ENCODE measurements at regions not wholly inside any gene's neighbourhood (a gene's known extent, or its start where the extent isn't known, plus 50 kb on each side); places are given as distances from the start of the nearest gene placed in this dataset.

DNA sequence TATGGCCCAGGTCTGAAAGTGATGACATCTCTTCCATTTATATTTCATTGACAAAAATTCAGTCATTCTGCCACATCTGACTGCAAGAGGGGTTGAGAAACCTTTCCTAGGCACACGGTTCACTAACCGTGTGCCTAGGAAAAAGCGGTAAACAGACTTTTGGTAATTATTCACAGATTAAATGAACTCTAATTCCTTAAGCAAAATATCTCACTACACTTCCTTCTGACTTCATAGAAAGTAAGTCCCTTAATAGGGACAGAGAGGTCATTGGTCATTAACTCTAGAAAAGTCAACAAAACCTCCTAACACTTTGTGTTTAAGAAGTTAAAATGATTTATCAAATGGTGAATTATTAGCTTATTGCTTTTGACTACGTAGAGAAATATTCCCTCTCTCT, 205.1 kb downstream of the PDHA2 start:
- Histone ChIP-seq H3F3A (ENCODE audit: low read depth) (no peaks in the 10 kb centered on the region), H3K9me2 (replicated peaks; ENCODE audit: low read depth, low read length) (no peaks in the 10 kb centered on the region), H3K9ac (ENCODE audit: low read depth, low read length, poor library complexity, severe bottlenecking) (no peak overlapping the region), H3K9me3 (ENCODE audit: insufficient read depth, low read depth, low read length) (no peaks in the 10 kb centered on the region), H4K20me1 (ENCODE audit: insufficient read depth, low read length, poor library complexity, severe bottlenecking) (no peaks in the 10 kb centered on the region), H3K4me2 (ENCODE audit: low read depth, low read length, poor library complexity, severe bottlenecking) (no peak overlapping the region), H3K27me3 (ENCODE audit: insufficient read depth, low read length, poor library complexity, severe bottlenecking) (no peaks in the 10 kb centered on the region), H3K79me2 (ENCODE audit: insufficient read depth, low read length) (no peaks in the 10 kb centered on the region), H3K4me1 (ENCODE audit: insufficient read depth, low read length, poor library complexity, severe bottlenecking) (no peaks in the 10 kb centered on the region), H2AFZ (ENCODE audit: low read length) (no peak overlapping the region), H3K36me3 (ENCODE audit: insufficient read depth, low read length) (no peaks in the 10 kb centered on the region), H3K4me3 (ENCODE audit: low read length, poor library complexity, severe bottlenecking) (no peak overlapping the region)
- TF ChIP-seq CTCF (conservative IDR thresholded peaks at IDR 0.05; ENCODE audit: low read length) = no peak
- no peak for TF ChIP-seq EZH2phosphoT487 (IDR thresholded peaks at IDR 0.05; ENCODE audit: borderline replicate concordance)

DNA sequence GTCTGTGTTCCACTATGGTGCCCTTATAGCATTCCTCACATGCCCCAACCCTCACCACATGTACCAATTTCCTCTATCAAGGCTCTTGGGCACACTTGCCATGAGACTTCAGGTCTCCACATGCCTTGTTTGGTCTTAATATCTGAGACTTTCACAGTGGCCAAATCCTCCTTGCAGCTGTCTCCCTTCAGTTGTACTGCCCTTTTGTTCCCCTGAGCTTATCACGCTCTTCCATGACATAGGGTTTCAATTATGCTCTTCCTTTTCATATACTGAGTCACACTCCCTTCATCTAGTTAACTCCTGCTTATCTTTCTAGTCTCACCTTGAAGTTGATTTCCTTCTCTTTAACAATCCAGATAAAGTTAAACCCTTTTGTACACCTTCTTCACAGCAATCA, 212.9 kb downstream of the PDHA2 start:
- H3K4me2 ChIP-seq (ENCODE audit: low read depth, low read length, poor library complexity, severe bottlenecking) = no peak overlapping the region
- H3K4me3 ChIP-seq (ENCODE audit: low read length, poor library complexity, severe bottlenecking) = no peak overlapping the region
- TF ChIP-seq EZH2phosphoT487 (IDR thresholded peaks at IDR 0.05; ENCODE audit: borderline replicate concordance) = no peak
- TF ChIP-seq CTCF (conservative IDR thresholded peaks at IDR 0.05; ENCODE audit: low read length) = no peak
- no peaks in the 10 kb centered on the region for H3K79me2 ChIP-seq (ENCODE audit: insufficient read depth, low read length)
- H3K9me2 ChIP-seq (replicated peaks; ENCODE audit: low read depth, low read length) = no peaks in the 10 kb centered on the region
- no peaks in the 10 kb centered on the region for H3F3A ChIP-seq (ENCODE audit: low read depth)
- H3K36me3 ChIP-seq (ENCODE audit: insufficient read depth, low read length) = no peaks in the 10 kb centered on the region
- H4K20me1 ChIP-seq (ENCODE audit: insufficient read depth, low read length, poor library complexity, severe bottlenecking) = no peaks in the 10 kb centered on the region
- no peak overlapping the region for H2AFZ ChIP-seq (ENCODE audit: low read length)
- H3K4me1 ChIP-seq (ENCODE audit: insufficient read depth, low read length, poor library complexity, severe bottlenecking) = peaks cover 8% of the 10 kb centered on the region
- no peaks in the 10 kb centered on the region for H3K27me3 ChIP-seq (ENCODE audit: insufficient read depth, low read length, poor library complexity, severe bottlenecking)
- H3K9me3 ChIP-seq (ENCODE audit: insufficient read depth, low read depth, low read length) = no peaks in the 10 kb centered on the region
- H3K9ac ChIP-seq (ENCODE audit: low read depth, low read length, poor library complexity, severe bottlenecking) = no peak overlapping the region

DNA sequence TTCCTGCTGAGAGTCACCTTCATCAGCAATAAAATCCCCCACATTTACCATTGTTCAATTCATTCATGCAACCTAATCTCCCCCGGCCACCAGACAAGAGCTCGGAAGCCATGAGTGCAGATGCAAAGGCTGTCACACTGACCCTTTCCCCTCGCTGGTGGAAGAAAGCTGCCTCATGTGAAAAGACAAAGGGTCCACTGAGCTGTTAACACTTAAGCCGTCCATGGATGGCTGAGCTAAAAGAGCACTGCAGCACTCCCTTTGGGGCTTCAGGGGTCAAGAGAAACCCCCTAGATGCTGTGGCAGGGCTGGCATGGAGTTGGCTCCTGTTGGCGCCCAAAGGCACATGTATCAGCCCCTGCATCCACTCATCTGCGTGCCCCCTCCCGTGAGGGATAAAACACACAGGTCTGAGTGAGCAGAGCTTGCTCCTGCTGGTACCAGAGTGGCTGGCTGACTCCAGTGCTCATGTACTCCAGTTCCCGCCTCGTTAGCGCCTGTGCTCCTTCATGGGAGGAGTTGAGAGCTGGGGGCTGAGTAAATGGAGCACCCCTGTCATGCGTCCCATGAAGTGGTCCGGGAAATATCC, 216.5 kb downstream of the PDHA2 start:
- Histone ChIP-seq H3K36me3 (ENCODE audit: insufficient read depth, low read length) (no peaks in the 10 kb centered on the region), H4K20me1 (ENCODE audit: insufficient read depth, low read length, poor library complexity, severe bottlenecking) (no peaks in the 10 kb centered on the region), H3F3A (ENCODE audit: low read depth) (no peaks in the 10 kb centered on the region), H3K79me2 (ENCODE audit: insufficient read depth, low read length) (no peaks in the 10 kb centered on the region), H3K4me1 (ENCODE audit: insufficient read depth, low read length, poor library complexity, severe bottlenecking) (peaks cover 8% of the 10 kb centered on the region), H3K9ac (ENCODE audit: low read depth, low read length, poor library complexity, severe bottlenecking) (no peak overlapping the region), H3K4me2 (ENCODE audit: low read depth, low read length, poor library complexity, severe bottlenecking) (no peak overlapping the region), H3K9me3 (ENCODE audit: insufficient read depth, low read depth, low read length) (no peaks in the 10 kb centered on the region), H2AFZ (ENCODE audit: low read length) (no peak overlapping the region), H3K9me2 (replicated peaks; ENCODE audit: low read depth, low read length) (no peaks in the 10 kb centered on the region), H3K4me3 (ENCODE audit: low read length, poor library complexity, severe bottlenecking) (no peak overlapping the region), H3K27me3 (ENCODE audit: insufficient read depth, low read length, poor library complexity, severe bottlenecking) (no peaks in the 10 kb centered on the region)
- TF ChIP-seq CTCF (conservative IDR thresholded peaks at IDR 0.05; ENCODE audit: low read length) (no peak), EZH2phosphoT487 (IDR thresholded peaks at IDR 0.05; ENCODE audit: borderline replicate concordance) (no peak)
